Fibroblast of gingiva (primary cell): ENCODE measurements at regions not wholly inside any gene's neighbourhood (a gene's known extent, or its start where the extent isn't known, plus 50 kb on each side); places are given as distances from the start of the nearest gene placed in this dataset.
"Not testable (repeated sequence)": the region's sequence is repeated elsewhere in the genome, so short reads cannot be mapped to it uniquely, and the experiment has no call there.

Experiments used
- DNase-seq: peaks from one replicate; pipeline ENCODE4 v3.0.0-alpha.2; 2011; ENCODE audit warnings: low read depth

- DNase-seq: no peak
Observed at GRCh38 chr14:21894003-21894897, 220.6 kb upstream of the OR4E1 start.

GRCh38 chr14:21891921-21892320, 218.3 kb upstream of the OR4E1 start:
- DNase-seq: no peak

DNA sequence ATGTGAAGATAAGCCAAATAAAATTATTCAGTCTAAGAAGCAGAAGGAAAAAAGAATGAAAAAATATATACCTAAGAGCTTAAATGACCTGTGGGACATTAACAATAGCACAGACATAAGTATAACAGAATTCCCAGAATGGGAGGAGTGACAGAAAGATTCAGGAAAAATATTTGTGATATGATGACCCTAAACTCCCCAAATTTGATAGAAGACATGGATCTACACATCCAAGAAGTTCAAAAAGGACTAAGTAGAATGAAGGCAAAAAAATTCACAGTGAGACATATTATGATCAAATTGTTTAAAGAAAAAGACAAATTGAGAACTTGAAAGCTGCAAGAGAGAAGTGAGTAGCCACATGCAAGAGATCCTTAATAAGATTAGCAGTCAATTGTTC, 211.4 kb upstream of the OR4E1 start:
- DNase-seq: no peak

DNA sequence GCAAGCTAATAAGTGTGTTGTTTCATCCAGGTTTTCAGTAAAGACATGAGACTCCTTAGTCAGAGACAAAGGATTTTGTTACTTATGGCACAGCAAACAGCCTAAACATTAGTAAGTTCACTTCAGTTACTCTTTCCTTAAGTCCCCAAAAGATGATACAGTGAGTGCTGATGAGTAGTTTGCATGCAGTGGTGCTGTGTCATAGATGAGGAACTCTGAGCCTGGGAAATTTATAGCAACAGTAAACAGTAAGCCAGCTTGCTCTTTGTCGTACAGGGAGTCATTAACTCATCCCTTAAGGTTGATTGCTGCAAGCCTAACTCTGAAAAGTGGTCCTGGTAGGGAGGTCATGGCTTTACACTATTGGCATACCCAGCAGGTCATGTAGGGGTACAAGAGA, 208.6 kb upstream of the OR4E1 start:
- no peak for DNase-seq

DNA sequence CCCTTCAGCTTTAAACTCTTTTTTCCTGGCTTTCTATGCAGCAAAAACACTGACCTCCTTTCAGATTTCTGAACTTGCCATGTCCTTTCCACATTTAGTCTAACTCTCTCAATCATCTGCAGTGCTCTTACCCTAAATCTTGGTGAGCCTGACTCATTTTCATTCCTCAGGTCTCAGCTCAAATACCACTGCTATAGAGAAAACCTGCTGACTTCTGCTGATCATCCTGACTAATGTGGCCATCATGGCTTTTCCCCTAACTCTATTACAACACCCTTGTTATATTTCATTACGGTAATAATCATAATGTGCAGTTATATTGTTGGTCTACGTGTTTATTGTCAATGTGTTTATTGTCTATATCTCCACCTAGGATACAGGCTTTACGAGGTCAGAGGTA, 207.3 kb upstream of the OR4E1 start:
- no peak for DNase-seq

DNA sequence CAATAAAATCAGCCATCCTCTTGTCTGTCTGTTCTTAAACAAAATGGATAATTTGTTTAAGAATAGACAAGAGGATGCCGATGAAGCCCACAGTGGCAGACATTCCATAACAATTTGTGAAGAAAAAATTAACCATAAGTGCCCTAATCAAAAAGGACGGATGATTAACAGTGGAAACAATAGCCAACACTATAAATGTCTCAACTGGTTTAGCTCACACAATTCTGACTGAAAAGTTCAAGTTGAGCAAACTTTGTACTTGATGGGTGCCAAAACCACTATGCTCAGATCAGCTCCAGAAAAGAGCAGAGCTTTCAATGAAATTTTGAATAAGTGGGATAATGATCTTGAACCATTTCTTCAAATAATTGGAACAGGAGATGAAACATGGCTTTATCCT, 202.2 kb upstream of the OR4E1 start:
- DNase-seq: no peak

- no peak for DNase-seq
Observed at GRCh38 chr14:21874946-21875345, 201.3 kb upstream of the OR4E1 start.

DNA sequence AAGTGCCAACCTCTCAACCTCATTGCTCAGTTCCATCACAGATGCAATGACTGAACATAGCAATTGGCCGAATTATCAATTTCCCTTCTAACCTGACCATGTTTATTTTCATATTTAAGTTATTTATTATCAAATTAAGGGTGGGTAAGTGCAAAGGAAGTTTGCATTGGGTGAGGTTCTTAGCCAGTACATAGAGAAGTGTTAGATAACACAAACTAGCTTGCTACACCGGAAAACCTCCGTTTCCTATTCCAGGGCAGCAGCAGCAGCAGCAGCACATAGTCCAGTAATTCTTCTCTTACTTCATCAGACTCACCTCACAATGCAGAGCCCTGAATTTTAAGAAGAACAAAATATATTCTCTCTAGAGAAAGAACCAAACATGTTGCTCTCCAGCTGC, 200.5 kb upstream of the OR4E1 start:
- DNase-seq: no peak

DNA sequence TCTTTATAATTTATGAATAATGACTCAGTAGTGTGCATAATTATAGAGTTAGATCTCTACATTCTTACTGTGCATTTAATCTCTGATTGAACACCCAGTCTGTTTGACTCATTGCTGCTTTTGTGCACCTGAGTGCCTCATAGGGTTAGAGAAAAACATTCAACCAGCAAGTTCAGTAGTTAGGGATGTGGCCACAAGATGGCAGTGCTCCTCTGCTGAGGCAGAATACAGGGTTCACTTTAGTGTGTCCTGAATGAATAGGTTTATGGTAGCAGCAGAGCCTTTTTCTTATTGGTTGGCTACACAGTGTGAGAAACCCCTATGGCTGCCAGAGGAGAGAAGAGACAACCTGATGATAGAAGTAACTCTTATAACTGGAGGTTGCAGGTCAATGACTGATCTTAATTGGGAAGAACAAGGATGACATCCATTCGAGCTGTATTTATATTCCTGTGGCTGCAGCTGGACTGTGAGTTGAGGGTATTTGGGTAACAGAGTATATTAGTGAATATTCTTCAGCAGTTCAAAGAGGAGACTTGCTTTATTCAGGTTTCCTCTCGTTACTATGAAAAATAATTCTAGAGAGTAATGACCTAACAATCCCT, 194.9 kb upstream of the OR4E1 start:
- no peak for DNase-seq

GRCh38 chr14:21867541-21867940, 193.9 kb upstream of the OR4E1 start:
- no peak for DNase-seq

DNA sequence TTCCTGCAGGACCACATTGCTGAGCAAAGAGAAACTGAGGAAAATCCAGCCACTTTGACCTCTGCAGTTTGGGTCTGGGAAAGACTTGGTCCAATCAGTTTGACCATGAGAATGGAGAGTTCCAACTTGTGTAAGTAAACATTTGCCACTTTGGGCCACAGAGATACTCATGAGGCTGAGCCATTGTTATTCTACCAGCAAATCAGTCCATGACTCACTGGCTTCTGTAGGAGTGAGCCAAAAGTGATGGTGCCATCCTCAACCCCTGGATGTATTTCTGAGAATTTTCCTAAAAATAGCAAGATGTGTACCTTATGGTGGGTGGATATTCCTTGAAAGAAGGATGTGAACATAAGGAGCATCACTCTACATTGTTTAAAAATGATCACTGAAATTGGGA, 192.9 kb upstream of the OR4E1 start:
- no peak for DNase-seq

- DNase-seq: no peak
Observed at GRCh38 chr14:21863289-21863688, 189.7 kb upstream of the OR4E1 start.

- DNase-seq: no peak
Observed at GRCh38 chr14:21861153-21861552, 187.5 kb upstream of the OR4E1 start.

DNA sequence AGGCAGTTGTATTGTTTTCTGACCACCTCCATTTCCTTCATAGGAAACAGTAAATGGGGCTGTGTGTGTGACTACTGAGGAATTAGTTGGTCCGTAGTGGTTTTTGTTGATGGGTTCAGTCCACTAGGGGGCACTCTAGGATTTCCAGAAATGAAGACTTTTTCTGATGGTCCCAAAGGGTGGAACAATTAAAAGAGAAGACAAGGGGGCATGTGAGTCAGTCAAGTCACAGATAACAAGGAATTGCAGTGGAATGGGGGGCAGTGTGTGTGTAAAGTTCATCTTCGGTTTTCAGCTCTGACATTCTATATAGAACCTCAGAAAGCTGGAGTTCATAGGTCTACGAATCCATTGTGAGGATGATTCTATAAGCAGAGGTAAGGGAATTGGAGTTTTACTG, 186.6 kb upstream of the OR4E1 start:
- no peak for DNase-seq

DNA sequence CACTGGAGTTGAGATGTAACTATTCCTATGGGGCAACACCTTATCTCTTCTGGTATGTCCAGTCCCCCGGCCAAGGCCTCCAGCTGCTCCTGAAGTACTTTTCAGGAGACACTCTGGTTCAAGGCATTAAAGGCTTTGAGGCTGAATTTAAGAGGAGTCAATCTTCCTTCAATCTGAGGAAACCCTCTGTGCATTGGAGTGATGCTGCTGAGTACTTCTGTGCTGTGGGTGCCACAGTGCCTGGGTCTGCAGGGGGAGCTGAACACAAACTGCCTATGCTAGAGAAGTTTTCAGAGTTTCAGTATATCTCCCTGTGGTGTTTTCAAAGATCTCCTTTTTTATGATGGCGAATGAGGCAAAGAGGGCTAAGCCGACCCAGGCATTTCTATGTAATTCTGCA, 179.2 kb upstream of the OR4E1 start:
- DNase-seq: no peak

- no peak for DNase-seq
Observed at GRCh38 chr14:21852061-21852664, 178.5 kb upstream of the OR4E1 start.

GRCh38 chr14:21846902-21847301, 173.3 kb upstream of the OR4E1 start:
- not testable (repeated sequence) for DNase-seq

DNA sequence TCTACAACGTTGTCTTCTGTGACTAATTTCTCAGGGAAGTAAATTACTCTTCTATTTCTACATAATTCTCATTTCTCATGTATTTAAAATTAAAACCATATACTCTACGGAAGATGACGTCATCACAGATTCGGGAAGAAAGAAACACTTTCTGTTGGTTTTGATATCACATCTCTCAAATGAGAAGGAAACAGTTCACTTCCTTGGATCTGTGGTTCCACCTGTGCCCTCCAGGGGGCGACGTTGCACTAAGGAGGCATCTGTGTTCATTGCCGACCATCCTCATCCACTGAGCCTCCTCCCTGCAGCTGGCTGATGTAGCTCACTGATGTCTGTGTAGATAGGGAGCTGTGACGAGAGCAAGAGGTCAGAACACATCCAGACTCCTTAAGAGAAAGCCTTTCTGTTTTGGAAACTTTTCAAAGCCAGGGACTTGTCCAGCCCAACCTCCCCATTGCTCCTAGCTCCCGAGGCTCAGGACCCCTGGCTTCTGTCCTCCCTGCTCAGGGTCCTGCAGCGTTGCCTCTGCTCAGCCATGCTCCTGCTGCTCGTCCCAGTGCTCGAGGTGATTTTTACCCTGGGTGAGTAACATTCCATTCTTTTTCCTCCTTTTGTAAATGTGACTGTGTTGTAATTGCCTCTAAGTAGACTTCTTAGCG, 172.7 kb upstream of the OR4E1 start:
- DNase-seq: no peak

GRCh38 chr14:21840765-21841164, 167.1 kb upstream of the OR4E1 start:
- no peak for DNase-seq

DNA sequence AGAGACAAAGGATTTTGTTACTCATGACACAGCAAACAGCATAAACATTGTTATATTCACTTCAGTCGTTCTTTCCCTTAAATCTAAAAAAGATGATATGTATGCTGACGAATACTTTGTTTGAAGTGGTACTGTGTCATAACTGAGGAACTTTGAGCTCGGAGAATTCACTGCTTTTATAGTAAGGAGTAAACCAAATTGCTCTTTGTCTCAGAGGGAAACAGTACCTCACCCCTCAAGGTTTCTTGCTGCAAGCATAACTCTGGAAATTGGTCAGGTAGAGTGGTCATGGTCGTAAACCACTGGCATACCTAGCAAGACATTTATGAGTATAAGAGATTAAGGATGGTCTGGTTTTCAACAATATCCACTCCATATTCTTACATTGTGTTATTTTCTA, 160.2 kb upstream of the OR4E1 start:
- no peak for DNase-seq

DNA sequence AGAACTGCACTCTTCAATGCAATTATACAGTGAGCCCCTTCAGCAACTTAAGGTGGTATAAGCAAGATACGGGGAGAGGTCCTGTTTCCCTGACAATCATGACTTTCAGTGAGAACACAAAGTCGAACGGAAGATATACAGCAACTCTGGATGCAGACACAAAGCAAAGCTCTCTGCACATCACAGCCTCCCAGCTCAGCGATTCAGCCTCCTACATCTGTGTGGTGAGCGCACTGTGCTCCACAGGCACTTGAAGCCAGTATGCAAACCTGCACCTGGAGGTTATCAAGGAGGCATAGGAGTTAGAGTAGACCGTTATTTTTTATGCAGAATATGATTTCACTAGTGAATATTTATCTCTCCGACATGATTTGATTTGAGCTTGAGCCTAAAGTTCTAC, 152.2 kb upstream of the OR4E1 start:
- DNase-seq: no peak

DNA sequence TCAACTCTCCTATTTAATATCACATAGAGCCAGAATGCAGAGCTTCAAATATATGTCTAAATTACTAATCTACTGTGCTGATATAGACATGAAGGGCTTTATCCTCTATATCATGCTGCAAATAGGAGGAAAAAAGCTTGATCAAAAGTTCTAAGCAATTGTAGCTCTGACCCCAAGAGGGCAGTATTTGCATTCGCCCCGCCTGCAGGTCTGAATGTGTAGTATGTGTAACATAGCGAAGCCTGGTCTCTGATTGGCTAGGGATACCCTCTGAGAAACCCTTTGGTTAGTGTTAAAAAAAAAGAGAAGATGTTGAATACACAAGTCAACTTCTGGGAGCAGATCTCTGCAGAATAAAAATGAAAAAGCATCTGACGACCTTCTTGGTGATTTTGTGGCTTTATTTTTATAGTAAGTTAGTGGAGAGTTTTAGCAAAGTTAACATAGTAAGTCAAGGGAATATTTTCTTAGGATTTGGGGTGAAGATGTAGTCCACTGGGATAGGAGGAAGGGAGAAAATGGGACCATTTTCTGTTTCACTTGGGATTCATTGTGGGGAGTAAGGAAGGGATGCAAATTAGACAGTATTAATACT, 151.6 kb upstream of the OR4E1 start:
- no peak for DNase-seq
